GM23338 (cell line): ENCODE measurements at regions not wholly inside any gene's neighbourhood (a gene's known extent, or its start where the extent isn't known, plus 50 kb on each side); places are given as distances from the start of the nearest gene placed in this dataset.

Source experiments
- ATAC-seq: fragments of 200-7000 bp; cut with Tn5 transposase; 3 replicates; pipeline ENCODE4 v1.9.1; 2020
- DNase-seq: peaks from one replicate; pipeline ENCODE4 v3.0.0-alpha.2; 2015; ENCODE audit warnings: low spot score
- H2AFZ ChIP-seq: fragments of 200-600 bp; sonication (generic); 2 replicates; pipeline ENCODE4 v1.8.0; 2016; ENCODE audit warnings: antibody characterized with exemption, mild to moderate bottlenecking, moderate library complexity
- H3F3A ChIP-seq: fragments of 200-600 bp; sonication (generic); replicated peaks from 2 replicates; pipeline ENCODE4 v1.8.0; 2017; ENCODE audit warnings: antibody characterized with exemption, mixed run types, low read depth
- H3K27ac ChIP-seq: fragments of 200-600 bp; sonication (generic); 2 replicates; pipeline ENCODE4 v1.6.1; 2016; ENCODE audit warnings: low read depth
- H3K27me3 ChIP-seq: fragments of 200-600 bp; sonication (generic); 2 replicates; pipeline ENCODE4 v1.8.0; 2016; ENCODE audit warnings: mild to moderate bottlenecking, mixed run types, moderate library complexity; ENCODE audit not compliant: insufficient read depth
- H3K36me3 ChIP-seq: fragments of 200-600 bp; sonication (generic); 2 replicates; pipeline ENCODE4 v1.8.0; 2016; ENCODE audit warnings: mild to moderate bottlenecking; ENCODE audit not compliant: insufficient read depth
- H3K4me1 ChIP-seq: fragments of 200-600 bp; sonication (generic); 2 replicates; pipeline ENCODE4 v1.8.0; 2016; ENCODE audit warnings: mild to moderate bottlenecking, moderate library complexity; ENCODE audit not compliant: insufficient read depth
- H3K4me2 ChIP-seq: fragments of 200-600 bp; sonication (generic); 2 replicates; pipeline ENCODE4 v1.7.1; 2017; ENCODE audit warnings: mixed run types
- H3K4me3 ChIP-seq: fragments of 200-600 bp; sonication (generic); 2 replicates; pipeline ENCODE4 v1.6.1; 2016; ENCODE audit warnings: mixed run types
- H3K79me2 ChIP-seq: fragments of 200-600 bp; sonication (generic); replicated peaks from 2 replicates; pipeline ENCODE4 v1.8.0; 2017; ENCODE audit warnings: mild to moderate bottlenecking; ENCODE audit not compliant: insufficient read depth
- H3K9me2 ChIP-seq: fragments of 200-600 bp; sonication (generic); 2 replicates; pipeline ENCODE4 v1.8.0; 2017; ENCODE audit not compliant: insufficient read depth
- H4K20me1 ChIP-seq: fragments of 200-600 bp; sonication (generic); replicated peaks from 2 replicates; pipeline ENCODE4 v1.8.0; 2017; ENCODE audit warnings: mild to moderate bottlenecking; ENCODE audit not compliant: insufficient read depth
- H3K27ac Mint-ChIP-seq: 2 replicates; pipeline ENCODE4 v1.8.0; 2020; ENCODE audit warnings: inconsistent platforms, mild to moderate bottlenecking, moderate library complexity, mixed read lengths
- H3K27me3 Mint-ChIP-seq: 3 replicates; pipeline ENCODE4 v1.8.0; 2022; ENCODE audit warnings: low read depth, mild to moderate bottlenecking, moderate library complexity, mixed read lengths, inconsistent platforms; ENCODE audit not compliant: insufficient read depth, poor library complexity
- H3K36me3 Mint-ChIP-seq: 3 replicates; pipeline ENCODE4 v1.8.0; 2021; ENCODE audit warnings: low read depth, mild to moderate bottlenecking, inconsistent platforms, moderate library complexity, mixed read lengths
- H3K4me1 Mint-ChIP-seq: 3 replicates; pipeline ENCODE4 v1.8.0; 2020; ENCODE audit warnings: mild to moderate bottlenecking, inconsistent platforms, mixed read lengths
- H3K4me3 Mint-ChIP-seq: 3 replicates; pipeline ENCODE4 v1.8.0; 2021; ENCODE audit warnings: moderate library complexity, mild to moderate bottlenecking, inconsistent platforms, mixed read lengths
- H3K9me3 Mint-ChIP-seq: 3 replicates; pipeline ENCODE4 v1.8.0; 2020; ENCODE audit warnings: moderate library complexity, mild to moderate bottlenecking, inconsistent platforms, mixed read lengths
- CREB1 ChIP-seq: fragments of 250-450 bp; sonication (Bioruptor Pico); IDR thresholded peaks from 2 replicates; pipeline ENCODE4 v1.5.0; 2020; ENCODE audit warnings: low read depth, mild to moderate bottlenecking, moderate library complexity
- EZH2 ChIP-seq: fragments of 200-600 bp; sonication (generic); IDR thresholded peaks from one replicate; pipeline ENCODE4 v1.8.0; 2017; ENCODE audit warnings: antibody characterized with exemption, mild to moderate bottlenecking, low read depth; ENCODE audit not compliant: unreplicated experiment
- EZH2phosphoT487 ChIP-seq: fragments of 200-600 bp; sonication (generic); IDR thresholded peaks from one replicate; pipeline ENCODE4 v1.8.1; 2018; ENCODE audit warnings: antibody characterized with exemption; ENCODE audit not compliant: unreplicated experiment
- JUNB ChIP-seq: IDR thresholded peaks from one replicate; pipeline ENCODE4 v1.6.1; 2016; ENCODE audit warnings: antibody characterized with exemption; ENCODE audit not compliant: unreplicated experiment
- NANOG ChIP-seq: IDR thresholded peaks from 2 replicates; pipeline ENCODE4 v1.6.1; 2016; ENCODE audit warnings: antibody characterized with exemption, borderline replicate concordance
- POLR2AphosphoS5 ChIP-seq: IDR thresholded peaks from 2 replicates; pipeline ENCODE4 v1.6.1; 2016; ENCODE audit warnings: antibody characterized with exemption, low read depth
- STAT1 ChIP-seq: IDR thresholded peaks from one replicate; pipeline ENCODE4 v1.6.1; 2016; ENCODE audit warnings: antibody characterized with exemption; ENCODE audit not compliant: unreplicated experiment
- ZNF114 ChIP-seq: fragments of 250-450 bp; sonication (Bioruptor Pico); IDR thresholded peaks from 2 replicates; pipeline ENCODE4 v1.5.0; 2020; ENCODE audit warnings: mild to moderate bottlenecking, moderate library complexity
- TF ChIP-seq, protein P1 (sequence below): IDR thresholded peaks from 2 replicates; pipeline ENCODE4 v1.6.1; 2016; ENCODE audit warnings: antibody characterized with exemption
- TF ChIP-seq, protein P2 (sequence below), 2 experiments: fragments of 200-600 bp in 1 of 2; sonication (generic) in 1 of 2; conservative IDR thresholded peaks; 2 replicates each; pipeline versions ENCODE4 v1.5.1 to v1.6.1; 2016 to 2017; ENCODE audit warnings: antibody characterized with exemption in 2 of 2, low read depth in 2 of 2, mild to moderate bottlenecking in 2 of 2, moderate library complexity in 1 of 2
- TF ChIP-seq, protein P3 (sequence below): IDR thresholded peaks from one replicate; pipeline ENCODE4 v1.6.1; 2018; ENCODE audit warnings: antibody characterized with exemption; ENCODE audit not compliant: unreplicated experiment

DNA sequence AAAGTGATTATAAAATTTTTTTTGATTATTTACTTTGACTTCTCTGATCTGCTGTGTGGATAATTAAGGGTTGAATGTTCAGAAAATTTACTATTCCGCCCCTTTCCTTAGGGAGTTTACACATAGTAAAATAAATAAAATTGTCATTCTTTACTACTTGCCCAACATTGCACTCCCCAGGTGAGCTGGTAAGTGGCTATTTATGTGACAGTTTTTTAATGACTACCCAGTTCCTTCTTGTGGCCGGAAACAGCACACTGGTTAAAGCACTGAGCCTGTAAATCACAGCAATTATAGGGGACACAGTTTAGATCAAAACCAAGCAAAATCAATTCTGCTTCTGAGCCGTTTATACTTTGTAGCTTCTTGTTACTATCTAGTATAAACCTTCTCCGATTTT is 158.1 kb downstream of the FHIP1A start:
- H3K4me1 Mint-ChIP-seq: peaks cover 12% of the 10 kb centered on the region
- Histone ChIP-seq H3K79me2 (peaks cover 28% of the 10 kb centered on the region), H3K4me1 (peaks cover 8% of the 10 kb centered on the region; the same call in 1 of the 2 replicates), H4K20me1 (no peaks in the 10 kb centered on the region; the same call in none of the 2 replicates), H3K4me2 (no peak overlapping the region), H3K27ac (no peak overlapping the region), H3K27me3 (no peaks in the 10 kb centered on the region), H3K9me2 (no peaks in the 10 kb centered on the region), H2AFZ (no peak overlapping the region), H3K36me3 (no peaks in the 10 kb centered on the region), H3F3A (no peaks in the 10 kb centered on the region), H3K4me3 (no peak overlapping the region)
- peaks cover 2% of the 10 kb centered on the region; the same call in 1 of the 3 replicates for H3K36me3 Mint-ChIP-seq
- DNase-seq: no peak
- no peak overlapping the region for H3K27ac Mint-ChIP-seq
- H3K27me3 Mint-ChIP-seq: peaks cover 2% of the 10 kb centered on the region
- no peak for ATAC-seq
- no peaks in the 10 kb centered on the region for H3K9me3 Mint-ChIP-seq
- no peak overlapping the region for H3K4me3 Mint-ChIP-seq
- TF ChIP-seq, protein P1, sequence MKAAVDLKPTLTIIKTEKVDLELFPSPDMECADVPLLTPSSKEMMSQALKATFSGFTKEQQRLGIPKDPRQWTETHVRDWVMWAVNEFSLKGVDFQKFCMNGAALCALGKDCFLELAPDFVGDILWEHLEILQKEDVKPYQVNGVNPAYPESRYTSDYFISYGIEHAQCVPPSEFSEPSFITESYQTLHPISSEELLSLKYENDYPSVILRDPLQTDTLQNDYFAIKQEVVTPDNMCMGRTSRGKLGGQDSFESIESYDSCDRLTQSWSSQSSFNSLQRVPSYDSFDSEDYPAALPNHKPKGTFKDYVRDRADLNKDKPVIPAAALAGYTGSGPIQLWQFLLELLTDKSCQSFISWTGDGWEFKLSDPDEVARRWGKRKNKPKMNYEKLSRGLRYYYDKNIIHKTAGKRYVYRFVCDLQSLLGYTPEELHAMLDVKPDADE: no peak
- TF ChIP-seq, protein P2, sequence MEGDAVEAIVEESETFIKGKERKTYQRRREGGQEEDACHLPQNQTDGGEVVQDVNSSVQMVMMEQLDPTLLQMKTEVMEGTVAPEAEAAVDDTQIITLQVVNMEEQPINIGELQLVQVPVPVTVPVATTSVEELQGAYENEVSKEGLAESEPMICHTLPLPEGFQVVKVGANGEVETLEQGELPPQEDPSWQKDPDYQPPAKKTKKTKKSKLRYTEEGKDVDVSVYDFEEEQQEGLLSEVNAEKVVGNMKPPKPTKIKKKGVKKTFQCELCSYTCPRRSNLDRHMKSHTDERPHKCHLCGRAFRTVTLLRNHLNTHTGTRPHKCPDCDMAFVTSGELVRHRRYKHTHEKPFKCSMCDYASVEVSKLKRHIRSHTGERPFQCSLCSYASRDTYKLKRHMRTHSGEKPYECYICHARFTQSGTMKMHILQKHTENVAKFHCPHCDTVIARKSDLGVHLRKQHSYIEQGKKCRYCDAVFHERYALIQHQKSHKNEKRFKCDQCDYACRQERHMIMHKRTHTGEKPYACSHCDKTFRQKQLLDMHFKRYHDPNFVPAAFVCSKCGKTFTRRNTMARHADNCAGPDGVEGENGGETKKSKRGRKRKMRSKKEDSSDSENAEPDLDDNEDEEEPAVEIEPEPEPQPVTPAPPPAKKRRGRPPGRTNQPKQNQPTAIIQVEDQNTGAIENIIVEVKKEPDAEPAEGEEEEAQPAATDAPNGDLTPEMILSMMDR (conservative IDR thresholded peaks at IDR 0.05; ENCODE audit: low read depth in 2 of 2): no peak
- TF ChIP-seq EZH2 (no peak), CREB1 (CRISPR knock-in tag) (no peak), ZNF114 (no peak), POLR2AphosphoS5 (no peak), STAT1 (no peak), NANOG (no peak), EZH2phosphoT487 (no peak), JUNB (no peak)
- TF ChIP-seq, protein P3, sequence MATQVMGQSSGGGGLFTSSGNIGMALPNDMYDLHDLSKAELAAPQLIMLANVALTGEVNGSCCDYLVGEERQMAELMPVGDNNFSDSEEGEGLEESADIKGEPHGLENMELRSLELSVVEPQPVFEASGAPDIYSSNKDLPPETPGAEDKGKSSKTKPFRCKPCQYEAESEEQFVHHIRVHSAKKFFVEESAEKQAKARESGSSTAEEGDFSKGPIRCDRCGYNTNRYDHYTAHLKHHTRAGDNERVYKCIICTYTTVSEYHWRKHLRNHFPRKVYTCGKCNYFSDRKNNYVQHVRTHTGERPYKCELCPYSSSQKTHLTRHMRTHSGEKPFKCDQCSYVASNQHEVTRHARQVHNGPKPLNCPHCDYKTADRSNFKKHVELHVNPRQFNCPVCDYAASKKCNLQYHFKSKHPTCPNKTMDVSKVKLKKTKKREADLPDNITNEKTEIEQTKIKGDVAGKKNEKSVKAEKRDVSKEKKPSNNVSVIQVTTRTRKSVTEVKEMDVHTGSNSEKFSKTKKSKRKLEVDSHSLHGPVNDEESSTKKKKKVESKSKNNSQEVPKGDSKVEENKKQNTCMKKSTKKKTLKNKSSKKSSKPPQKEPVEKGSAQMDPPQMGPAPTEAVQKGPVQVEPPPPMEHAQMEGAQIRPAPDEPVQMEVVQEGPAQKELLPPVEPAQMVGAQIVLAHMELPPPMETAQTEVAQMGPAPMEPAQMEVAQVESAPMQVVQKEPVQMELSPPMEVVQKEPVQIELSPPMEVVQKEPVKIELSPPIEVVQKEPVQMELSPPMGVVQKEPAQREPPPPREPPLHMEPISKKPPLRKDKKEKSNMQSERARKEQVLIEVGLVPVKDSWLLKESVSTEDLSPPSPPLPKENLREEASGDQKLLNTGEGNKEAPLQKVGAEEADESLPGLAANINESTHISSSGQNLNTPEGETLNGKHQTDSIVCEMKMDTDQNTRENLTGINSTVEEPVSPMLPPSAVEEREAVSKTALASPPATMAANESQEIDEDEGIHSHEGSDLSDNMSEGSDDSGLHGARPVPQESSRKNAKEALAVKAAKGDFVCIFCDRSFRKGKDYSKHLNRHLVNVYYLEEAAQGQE: no peak
